ENCODE measurements at regions not wholly inside any gene's neighbourhood (a gene's known extent, or its start where the extent isn't known, plus 50 kb on each side); places are given as distances from the start of the nearest gene placed in this dataset.

DNA sequence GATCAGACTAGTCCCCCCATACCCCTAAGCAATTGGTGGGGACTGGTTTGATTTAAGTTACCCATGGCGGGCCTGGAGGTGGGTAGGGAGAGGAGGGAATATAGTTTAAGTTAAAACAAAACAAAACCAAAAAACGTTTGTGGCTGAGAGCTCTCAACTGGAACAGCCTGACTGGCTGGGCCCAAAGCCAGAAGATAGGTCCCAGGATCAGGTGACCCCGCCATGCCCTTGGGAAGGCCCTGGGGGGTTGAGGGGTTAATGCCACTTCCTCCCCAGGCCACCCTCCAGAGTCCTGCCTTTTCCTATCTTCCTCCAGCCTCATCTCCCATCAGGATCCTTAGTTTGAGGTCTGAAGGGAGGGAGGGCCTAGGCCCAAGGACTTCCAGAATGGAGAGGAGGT is 82.3 kb upstream of the LHX1 start:
- TF ChIP-seq JUND (IDR thresholded peaks at IDR 0.05; ENCODE audit: low read depth): no peak
- no peak for DNase-seq (ENCODE audit: low read depth in 1 of 2, low spot score in 1 of 2)
- in situ Hi-C loops (cut with HindIII; ENCODE audit: low pct_unique_long_range_greater_than_20kb, low sequenced_read_pairs): no loop called here

DNA sequence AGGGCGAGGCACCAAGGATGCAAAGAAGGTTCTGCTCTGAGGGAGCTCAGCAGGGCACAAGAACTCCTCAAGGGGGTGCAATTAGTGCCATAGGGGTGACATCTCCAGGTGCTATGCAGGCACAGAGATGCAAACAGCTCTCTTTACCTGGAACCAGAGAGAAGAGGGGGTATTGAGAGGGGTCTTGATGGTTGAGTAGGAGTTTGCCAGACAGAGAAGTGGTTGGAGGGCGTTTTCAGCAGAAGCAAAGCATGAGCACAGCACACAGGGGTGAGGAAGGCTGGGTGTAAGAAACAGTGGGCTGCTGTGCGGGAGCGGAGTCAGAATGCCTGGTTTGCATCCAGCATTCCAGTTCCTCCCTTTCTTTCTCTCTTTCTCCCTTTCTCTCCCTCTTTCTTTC is 81.8 kb upstream of the LHX1 start:
- no peak for DNase-seq (ENCODE audit: low read depth in 1 of 2, low spot score in 1 of 2)
- in situ Hi-C loops (cut with HindIII; ENCODE audit: low pct_unique_long_range_greater_than_20kb, low sequenced_read_pairs): no loop called here
- no peak for TF ChIP-seq JUND (IDR thresholded peaks at IDR 0.05; ENCODE audit: low read depth)

DNA sequence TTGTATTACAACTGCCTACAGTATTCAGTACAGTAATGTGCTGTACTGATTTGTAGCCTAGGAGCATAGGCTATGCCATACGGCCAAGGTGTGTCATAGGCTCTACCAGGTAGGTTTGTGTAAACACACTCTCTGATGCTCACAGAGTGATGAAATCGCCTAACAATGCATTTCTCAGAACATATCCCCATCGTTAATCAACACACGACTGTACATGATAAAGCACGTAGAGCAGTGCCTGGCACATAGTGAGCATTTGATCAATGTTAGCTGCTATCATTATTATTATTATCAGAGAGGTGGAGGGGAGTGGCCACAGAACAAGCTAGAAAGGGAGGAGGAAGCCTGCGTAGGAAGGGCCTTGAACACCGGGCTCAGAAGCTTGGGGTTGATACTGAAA is 81.1 kb upstream of the LHX1 start:
- TF ChIP-seq JUND (IDR thresholded peaks at IDR 0.05; ENCODE audit: low read depth): no peak
- in situ Hi-C loops (cut with HindIII; ENCODE audit: low pct_unique_long_range_greater_than_20kb, low sequenced_read_pairs): no loop called here
- DNase-seq (ENCODE audit: low read depth in 1 of 2, low spot score in 1 of 2): no peak

DNA sequence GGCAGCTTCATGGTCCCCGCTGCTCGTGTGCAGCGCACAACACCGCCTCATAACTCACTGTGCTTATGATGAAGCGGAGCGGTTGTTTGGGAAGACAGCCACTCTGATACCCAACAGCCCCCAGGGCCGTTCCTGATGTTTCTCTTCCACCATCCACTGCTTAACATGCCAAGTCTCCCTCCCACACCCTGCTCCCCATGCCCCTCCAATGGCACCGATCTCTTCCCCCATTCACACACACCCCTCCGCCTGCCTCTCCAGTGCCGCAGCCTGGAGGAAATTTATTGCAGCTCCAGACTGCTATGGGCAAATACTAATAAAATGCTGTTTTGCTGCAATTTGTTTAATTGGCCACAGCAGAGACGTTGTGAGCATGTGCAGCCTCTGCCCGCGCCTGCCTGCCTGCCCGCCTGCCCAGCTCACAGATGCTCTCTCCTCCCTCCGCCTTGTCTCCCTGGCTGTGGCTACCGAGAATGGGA is 80.3 kb upstream of the LHX1 start:
- no peak for DNase-seq (ENCODE audit: low read depth in 1 of 2, low spot score in 1 of 2)
- TF ChIP-seq JUND (IDR thresholded peaks at IDR 0.05; ENCODE audit: low read depth): no peak
- in situ Hi-C loops (cut with HindIII; ENCODE audit: low pct_unique_long_range_greater_than_20kb, low sequenced_read_pairs): no loop called here

DNA sequence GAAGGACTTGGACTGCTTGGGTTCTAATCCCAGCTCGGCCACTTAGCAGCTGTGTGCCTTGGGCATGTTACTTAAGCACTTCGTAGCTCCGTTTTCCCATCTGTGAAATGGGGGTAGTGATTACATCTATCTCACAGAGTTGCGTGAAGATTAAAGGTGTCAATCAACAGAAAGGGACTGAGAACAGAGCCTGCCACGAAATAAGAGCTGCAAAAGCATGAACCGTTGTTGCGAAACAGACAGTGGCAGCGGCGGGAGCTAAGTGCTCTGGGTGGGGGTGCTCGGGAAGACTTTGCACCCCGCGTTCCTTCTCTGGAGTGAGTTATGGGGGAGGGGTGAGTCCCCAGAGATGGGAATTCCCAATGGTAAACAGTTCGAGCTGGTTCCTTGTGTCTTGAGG is 79.6 kb upstream of the LHX1 start:
- DNase-seq (ENCODE audit: low read depth in 1 of 2, low spot score in 1 of 2): no peak
- TF ChIP-seq JUND (IDR thresholded peaks at IDR 0.05; ENCODE audit: low read depth): no peak
- in situ Hi-C loops (cut with HindIII; ENCODE audit: low pct_unique_long_range_greater_than_20kb, low sequenced_read_pairs): no loop called here

DNA sequence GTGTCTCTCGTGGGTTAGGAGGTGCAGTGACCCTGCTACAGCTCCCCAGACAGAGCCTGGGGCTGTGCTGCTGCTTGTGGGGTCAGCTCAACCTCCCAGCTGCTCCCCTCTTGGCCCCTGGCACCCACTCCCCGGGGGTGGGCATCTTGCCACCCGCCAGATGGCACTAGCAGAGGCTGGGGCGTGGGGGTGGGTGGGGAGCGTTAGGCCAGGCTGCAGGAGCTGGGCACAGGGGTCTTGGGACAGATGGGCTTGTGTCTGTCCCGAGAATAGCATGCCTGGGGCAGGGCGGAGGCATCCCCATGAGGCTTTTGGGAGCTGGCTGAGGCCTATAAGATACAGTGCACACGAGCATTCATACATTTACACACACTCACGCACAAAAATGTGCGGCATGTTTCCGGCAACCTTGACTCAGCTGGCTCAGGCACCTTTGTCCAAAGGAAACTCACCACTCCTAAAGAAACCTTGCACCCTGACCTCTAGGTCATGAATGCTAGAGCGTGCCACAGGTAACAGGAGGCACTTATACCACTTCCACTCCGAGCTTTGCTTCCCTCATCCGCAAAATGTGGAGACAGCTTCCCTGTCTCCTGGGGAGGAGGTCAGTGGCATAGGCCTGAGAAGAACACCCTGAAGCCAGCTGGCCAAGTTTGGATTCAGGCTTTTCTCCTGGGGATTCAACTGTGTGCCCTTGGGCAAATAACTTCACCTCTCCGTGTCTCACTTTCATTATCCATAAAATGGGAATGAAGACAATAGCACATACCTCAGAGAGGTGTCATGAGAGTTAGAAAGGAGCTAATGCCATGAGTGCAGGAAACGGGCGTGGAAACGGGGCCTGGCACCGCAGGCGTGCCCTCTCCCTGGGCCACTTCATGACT is 78.9 kb upstream of the LHX1 start:
- in situ Hi-C loops (cut with HindIII; ENCODE audit: low pct_unique_long_range_greater_than_20kb, low sequenced_read_pairs): no loop called here
- no peak for DNase-seq (ENCODE audit: low read depth in 1 of 2, low spot score in 1 of 2)

DNA sequence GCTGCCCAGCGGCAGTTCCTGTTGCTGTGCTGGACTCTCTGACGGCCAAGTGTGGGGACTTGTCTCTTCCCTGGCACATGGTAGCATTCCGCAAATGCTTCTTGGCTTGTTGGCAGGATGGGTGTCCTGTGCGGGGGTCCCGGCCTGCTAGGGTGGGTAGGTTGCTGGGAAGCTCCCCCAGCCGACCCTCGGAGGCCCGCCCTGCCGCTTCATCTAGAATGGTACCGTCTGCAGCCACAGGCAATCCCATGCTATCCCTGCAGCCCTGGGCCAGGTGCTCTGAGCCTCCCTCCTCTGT is 78.3 kb upstream of the LHX1 start:
- in situ Hi-C loops (cut with HindIII; ENCODE audit: low pct_unique_long_range_greater_than_20kb, low sequenced_read_pairs): no loop called here
- DNase-seq (ENCODE audit: low read depth in 1 of 2, low spot score in 1 of 2): no peak
- TF ChIP-seq JUND (IDR thresholded peaks at IDR 0.05; ENCODE audit: low read depth): no peak

More for the DNA sequence above, 78.9 kb upstream of the LHX1 start:
- TF ChIP-seq JUND (IDR thresholded peaks at IDR 0.05; ENCODE audit: low read depth): no peak

DNA sequence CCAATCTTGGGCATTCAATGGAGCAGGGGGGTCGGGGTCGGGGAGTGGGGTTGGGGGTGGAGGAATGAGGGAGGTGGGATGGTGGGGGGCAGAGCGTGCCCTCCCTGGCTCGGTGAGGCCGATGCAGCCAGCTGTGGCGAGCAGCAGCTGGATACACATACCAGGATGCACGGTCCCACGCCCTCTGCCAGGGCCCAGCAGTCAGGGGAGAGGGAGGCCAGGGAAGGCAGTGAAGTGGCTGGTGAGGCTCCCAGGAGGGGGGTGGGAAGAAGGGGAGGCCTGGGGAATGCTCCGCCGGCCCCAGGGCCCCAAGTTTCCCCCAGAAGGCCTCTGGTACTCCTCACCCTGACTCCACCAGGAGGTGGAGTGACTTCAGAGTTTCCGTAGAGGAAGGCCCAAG is 77.6 kb upstream of the LHX1 start:
- in situ Hi-C loops (cut with HindIII; ENCODE audit: low pct_unique_long_range_greater_than_20kb, low sequenced_read_pairs): no loop called here
- no peak for TF ChIP-seq JUND (IDR thresholded peaks at IDR 0.05; ENCODE audit: low read depth)
- no peak for DNase-seq (ENCODE audit: low read depth in 1 of 2, low spot score in 1 of 2)

DNA sequence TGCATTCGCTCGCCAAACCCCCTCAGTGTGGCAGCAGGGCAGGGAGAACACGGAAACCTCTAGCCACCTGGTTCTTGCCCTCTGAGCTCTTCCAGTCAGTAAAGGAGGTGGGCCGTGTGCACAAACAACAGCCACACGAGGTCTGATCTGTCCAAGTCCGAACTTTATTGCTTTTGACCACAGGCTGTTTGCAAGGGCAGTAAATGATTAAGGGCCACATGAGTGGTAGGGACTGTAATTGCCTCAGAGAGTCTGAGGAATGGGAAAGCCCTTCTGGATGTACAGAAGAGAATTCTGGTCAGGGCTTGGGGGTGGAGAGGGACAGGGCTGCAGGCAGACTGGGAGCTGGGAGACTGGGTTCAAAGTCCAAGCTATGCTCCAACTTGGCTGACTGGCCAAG is 75.7 kb upstream of the LHX1 start:
- in situ Hi-C loops (cut with HindIII; ENCODE audit: low pct_unique_long_range_greater_than_20kb, low sequenced_read_pairs): no loop called here
- no peak for DNase-seq (ENCODE audit: low read depth in 1 of 2, low spot score in 1 of 2)
- TF ChIP-seq JUND (IDR thresholded peaks at IDR 0.05; ENCODE audit: low read depth): no peak

DNA sequence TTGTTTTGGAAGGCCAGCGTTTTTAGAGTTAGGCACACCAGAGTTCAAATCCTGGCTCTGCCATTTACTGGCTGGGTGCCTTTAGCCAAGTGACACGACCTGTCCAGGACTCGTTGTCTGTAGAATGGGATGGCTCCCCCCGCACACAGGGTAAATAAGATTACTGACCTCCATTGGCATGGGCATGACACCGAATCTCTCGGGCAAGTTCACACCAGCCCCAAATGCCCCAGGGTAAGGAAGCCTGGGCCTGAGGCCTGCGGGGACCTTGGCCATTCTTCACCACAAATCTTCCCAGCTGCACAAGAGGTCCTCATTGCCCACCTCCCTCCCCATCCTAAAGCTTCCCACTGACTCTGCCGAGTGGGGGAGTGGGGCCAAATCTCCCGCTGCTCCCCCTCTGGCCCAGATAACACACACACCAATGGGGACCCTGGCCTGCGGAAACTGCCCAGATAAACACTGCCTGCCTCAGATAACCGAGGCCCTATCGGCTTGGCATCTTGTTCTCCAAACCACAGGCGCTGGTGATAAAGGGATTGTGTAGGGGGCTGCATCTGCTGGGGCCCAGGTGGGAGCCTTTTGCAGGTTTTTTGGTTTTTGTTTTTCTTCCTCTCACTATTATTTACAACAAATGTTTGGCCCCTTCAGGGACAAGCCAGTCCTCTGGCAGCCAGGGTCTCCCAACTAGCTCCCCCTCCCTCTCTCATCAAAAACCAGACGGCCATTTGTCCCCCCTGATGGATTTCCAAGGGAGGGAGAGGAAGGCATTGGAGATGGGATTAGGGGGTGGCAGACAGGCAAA is 75.0 kb upstream of the LHX1 start:
- in situ Hi-C loops (cut with HindIII; ENCODE audit: low pct_unique_long_range_greater_than_20kb, low sequenced_read_pairs): no loop called here

DNA sequence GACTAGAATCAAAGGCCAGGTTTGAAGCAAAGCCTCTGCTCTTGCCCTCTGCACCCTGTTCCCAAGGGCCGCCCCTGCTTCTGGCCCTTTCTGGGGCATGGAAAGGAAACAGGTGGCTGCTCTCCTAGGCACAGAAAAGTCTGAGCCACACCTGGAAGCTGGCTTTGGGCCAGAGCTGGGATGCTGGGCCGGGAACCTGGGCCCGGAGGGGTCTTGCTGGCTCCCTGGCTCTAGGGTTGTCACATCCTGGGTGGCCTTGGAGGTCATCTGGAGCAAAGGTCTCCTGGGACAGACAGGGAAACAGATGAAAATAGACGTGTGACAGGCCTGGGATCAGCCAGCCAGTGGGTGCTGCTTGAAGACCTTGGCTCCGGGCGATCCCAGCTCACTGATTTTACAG is 74.1 kb upstream of the LHX1 start:
- TF ChIP-seq JUND (IDR thresholded peaks at IDR 0.05; ENCODE audit: low read depth): no peak
- DNase-seq (ENCODE audit: low read depth in 1 of 2, low spot score in 1 of 2): no peak
- in situ Hi-C loops (cut with HindIII; ENCODE audit: low pct_unique_long_range_greater_than_20kb, low sequenced_read_pairs): no loop called here

More for the DNA sequence above, 75.0 kb upstream of the LHX1 start:
- DNase-seq (ENCODE audit: low read depth in 1 of 2, low spot score in 1 of 2): no peak
- no peak for TF ChIP-seq JUND (IDR thresholded peaks at IDR 0.05; ENCODE audit: low read depth)

DNA sequence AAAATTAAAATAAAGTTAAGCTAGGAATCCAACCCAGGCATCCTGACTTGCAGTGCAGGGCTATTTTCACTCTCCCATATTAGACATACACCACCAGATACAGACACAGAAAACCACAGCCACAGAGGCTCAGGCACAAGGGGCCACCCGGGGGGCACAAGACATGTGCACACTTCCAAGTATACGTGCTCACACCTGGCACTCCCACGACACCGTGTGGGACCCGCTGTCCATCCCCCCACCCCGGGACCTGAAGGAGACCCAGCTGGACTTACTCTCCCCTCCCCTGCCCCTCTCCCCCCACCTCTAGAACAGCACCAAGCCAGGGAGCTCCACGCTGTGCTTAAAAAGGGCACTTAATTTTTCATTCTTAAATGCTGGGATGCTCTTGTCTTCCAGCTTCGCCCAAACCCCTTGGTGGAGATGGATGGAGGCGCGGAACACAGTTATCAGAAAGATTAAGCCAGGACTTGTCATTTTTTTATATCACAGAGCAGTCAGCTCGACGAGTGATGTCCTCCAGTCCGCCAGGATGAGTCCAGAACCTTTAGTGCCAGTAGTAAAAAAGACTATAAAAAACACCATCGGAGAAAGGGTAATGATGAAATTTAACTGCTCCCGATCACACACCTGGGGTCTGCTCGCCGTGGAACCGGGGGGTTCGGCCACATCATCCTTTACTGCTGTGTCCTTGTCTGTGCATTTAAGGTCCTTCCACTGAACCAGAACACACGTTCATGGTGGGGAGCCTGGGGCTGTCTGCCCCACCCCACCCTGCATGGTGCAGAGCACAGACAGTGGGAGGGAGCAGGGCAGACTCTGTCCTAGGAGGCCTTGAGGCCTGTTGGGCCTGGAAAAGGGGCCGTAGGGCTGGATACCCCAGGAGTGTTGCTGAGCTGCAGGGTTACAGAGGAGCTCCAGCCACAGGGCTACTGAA is 73.3 kb upstream of the LHX1 start:
- no peak for DNase-seq (ENCODE audit: low read depth in 1 of 2, low spot score in 1 of 2)
- in situ Hi-C loops (cut with HindIII; ENCODE audit: low pct_unique_long_range_greater_than_20kb, low sequenced_read_pairs): no loop called here
- no peak for TF ChIP-seq JUND (IDR thresholded peaks at IDR 0.05; ENCODE audit: low read depth)

Measured in T47D (cell line).